ENCODE measurements at regions not wholly inside any gene's neighbourhood (a gene's known extent, or its start where the extent isn't known, plus 50 kb on each side); places are given as distances from the start of the nearest gene placed in this dataset.

DNA sequence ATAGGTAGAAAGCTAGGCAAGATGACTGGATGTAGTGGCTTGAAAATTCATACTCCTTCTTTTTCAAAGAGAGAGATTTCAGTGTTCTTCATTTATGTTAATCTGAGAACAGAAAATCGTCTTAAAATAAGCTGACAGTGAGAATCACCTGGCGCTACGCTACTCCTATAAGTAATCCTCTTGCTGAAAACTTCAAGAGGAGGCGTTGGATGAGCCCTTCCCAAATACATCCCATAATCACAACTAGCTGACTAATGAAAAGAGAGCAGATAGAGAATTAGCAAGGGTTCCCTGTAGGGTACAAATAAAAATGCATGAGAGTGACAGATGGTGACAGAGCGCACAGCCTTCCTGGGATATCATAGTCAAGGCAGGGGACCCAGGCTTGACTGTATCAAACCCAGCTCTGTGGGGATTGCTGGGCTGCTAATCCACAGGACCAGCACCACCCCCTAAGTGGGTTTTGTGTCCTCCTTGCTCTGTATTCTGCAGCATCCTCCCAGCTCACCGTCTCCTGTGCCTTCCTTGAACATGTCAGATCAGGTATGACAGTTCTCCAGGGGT lies 280.2 kb downstream of the SP3 start:
- no peak for DNase-seq (ENCODE audit: low read depth in 1 of 2, low spot score in 1 of 2)
- Histone ChIP-seq H3K27ac (replicated peaks) (no peak overlapping the region), H3K27me3 (ENCODE audit: insufficient read depth, poor library complexity, severe bottlenecking) (no peaks in the 10 kb centered on the region), H3K4me3 (replicated peaks; ENCODE audit: insufficient read depth, low read length) (no peak overlapping the region)
- TF ChIP-seq SPI1 (IDR thresholded peaks at IDR 0.05; ENCODE audit: borderline replicate concordance, low read depth) (no peak), POLR2AphosphoS5 (IDR thresholded peaks at IDR 0.05; ENCODE audit: low read depth) (no peak), GABPA (IDR thresholded peaks at IDR 0.05; ENCODE audit: low read depth) (no peak)
- TF ChIP-seq, protein P1, sequence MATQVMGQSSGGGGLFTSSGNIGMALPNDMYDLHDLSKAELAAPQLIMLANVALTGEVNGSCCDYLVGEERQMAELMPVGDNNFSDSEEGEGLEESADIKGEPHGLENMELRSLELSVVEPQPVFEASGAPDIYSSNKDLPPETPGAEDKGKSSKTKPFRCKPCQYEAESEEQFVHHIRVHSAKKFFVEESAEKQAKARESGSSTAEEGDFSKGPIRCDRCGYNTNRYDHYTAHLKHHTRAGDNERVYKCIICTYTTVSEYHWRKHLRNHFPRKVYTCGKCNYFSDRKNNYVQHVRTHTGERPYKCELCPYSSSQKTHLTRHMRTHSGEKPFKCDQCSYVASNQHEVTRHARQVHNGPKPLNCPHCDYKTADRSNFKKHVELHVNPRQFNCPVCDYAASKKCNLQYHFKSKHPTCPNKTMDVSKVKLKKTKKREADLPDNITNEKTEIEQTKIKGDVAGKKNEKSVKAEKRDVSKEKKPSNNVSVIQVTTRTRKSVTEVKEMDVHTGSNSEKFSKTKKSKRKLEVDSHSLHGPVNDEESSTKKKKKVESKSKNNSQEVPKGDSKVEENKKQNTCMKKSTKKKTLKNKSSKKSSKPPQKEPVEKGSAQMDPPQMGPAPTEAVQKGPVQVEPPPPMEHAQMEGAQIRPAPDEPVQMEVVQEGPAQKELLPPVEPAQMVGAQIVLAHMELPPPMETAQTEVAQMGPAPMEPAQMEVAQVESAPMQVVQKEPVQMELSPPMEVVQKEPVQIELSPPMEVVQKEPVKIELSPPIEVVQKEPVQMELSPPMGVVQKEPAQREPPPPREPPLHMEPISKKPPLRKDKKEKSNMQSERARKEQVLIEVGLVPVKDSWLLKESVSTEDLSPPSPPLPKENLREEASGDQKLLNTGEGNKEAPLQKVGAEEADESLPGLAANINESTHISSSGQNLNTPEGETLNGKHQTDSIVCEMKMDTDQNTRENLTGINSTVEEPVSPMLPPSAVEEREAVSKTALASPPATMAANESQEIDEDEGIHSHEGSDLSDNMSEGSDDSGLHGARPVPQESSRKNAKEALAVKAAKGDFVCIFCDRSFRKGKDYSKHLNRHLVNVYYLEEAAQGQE (IDR thresholded peaks at IDR 0.05; ENCODE audit: insufficient replicate concordance, low read depth), result no peak
- TF ChIP-seq, protein P2, sequence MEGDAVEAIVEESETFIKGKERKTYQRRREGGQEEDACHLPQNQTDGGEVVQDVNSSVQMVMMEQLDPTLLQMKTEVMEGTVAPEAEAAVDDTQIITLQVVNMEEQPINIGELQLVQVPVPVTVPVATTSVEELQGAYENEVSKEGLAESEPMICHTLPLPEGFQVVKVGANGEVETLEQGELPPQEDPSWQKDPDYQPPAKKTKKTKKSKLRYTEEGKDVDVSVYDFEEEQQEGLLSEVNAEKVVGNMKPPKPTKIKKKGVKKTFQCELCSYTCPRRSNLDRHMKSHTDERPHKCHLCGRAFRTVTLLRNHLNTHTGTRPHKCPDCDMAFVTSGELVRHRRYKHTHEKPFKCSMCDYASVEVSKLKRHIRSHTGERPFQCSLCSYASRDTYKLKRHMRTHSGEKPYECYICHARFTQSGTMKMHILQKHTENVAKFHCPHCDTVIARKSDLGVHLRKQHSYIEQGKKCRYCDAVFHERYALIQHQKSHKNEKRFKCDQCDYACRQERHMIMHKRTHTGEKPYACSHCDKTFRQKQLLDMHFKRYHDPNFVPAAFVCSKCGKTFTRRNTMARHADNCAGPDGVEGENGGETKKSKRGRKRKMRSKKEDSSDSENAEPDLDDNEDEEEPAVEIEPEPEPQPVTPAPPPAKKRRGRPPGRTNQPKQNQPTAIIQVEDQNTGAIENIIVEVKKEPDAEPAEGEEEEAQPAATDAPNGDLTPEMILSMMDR (IDR thresholded peaks at IDR 0.05; ENCODE audit: insufficient read depth, low read length), result no peak

DNA sequence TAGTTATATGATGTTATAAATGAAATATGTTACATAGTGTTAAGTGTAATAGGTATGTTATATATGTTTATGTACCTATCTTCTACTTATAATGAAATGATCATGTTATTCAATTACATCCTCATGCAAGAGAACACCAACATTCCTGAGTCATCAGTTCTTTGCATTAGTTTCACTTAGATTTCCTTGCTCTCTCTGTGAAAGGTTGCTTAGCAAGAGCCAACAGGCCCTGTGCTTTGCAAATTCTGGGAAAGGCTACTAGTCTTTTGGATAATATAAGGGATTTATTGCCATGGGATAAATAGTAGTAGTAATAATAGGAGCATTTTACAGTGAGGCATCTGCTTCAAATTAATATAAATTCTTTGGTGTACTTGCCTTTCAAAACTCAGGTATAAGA lies 274.8 kb downstream of the SP3 start:
- no peaks in the 10 kb centered on the region for H3K27me3 ChIP-seq (ENCODE audit: insufficient read depth, poor library complexity, severe bottlenecking)
- no peak overlapping the region for H3K27ac ChIP-seq (replicated peaks)
- no peak overlapping the region for H3K4me3 ChIP-seq (replicated peaks; ENCODE audit: insufficient read depth, low read length)
- DNase-seq (ENCODE audit: low read depth in 1 of 2, low spot score in 1 of 2), result no peak
- TF ChIP-seq POLR2AphosphoS5 (IDR thresholded peaks at IDR 0.05; ENCODE audit: low read depth) (no peak), GABPA (IDR thresholded peaks at IDR 0.05; ENCODE audit: low read depth) (no peak), SPI1 (IDR thresholded peaks at IDR 0.05; ENCODE audit: borderline replicate concordance, low read depth) (no peak)
- TF ChIP-seq, protein P1 (IDR thresholded peaks at IDR 0.05; ENCODE audit: insufficient replicate concordance, low read depth), result no peak
- TF ChIP-seq, protein P2 (IDR thresholded peaks at IDR 0.05; ENCODE audit: insufficient read depth, low read length), result no peak

DNA sequence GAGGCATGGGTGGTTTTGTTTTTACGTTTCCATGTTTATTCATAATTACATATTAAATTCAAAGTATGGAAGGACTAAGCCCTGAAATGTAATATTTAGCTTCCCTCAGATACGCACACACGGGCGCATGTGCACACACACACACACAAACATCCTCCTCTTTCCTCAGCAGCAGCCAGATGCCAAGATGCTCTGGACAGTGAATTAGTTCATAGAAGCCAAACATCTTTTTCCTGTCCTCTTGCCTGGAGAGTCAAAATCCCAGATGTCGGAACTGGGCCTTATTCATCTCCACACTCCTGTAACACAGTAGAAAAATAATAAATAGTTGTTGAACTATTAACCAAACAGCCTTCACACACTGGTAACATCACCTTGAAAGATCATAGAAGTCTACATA lies 273.1 kb downstream of the SP3 start:
- Histone ChIP-seq H3K27me3 (ENCODE audit: insufficient read depth, poor library complexity, severe bottlenecking) (no peaks in the 10 kb centered on the region), H3K4me3 (replicated peaks; ENCODE audit: insufficient read depth, low read length) (no peak overlapping the region), H3K27ac (replicated peaks) (no peak overlapping the region)
- no peak for DNase-seq (ENCODE audit: low read depth in 1 of 2, low spot score in 1 of 2)
- TF ChIP-seq POLR2AphosphoS5 (IDR thresholded peaks at IDR 0.05; ENCODE audit: low read depth) (no peak), GABPA (IDR thresholded peaks at IDR 0.05; ENCODE audit: low read depth) (no peak), SPI1 (IDR thresholded peaks at IDR 0.05; ENCODE audit: borderline replicate concordance, low read depth) (no peak)
- TF ChIP-seq, protein P1 (IDR thresholded peaks at IDR 0.05; ENCODE audit: insufficient replicate concordance, low read depth), result no peak
